Stimulated activated CD4-positive, alpha-beta T cell treated with anti-CD3 and anti-CD28 coated beads, Interleukin-15, amount 100 ng/mL, for 24 hours (primary cell): ENCODE measurements at regions not wholly inside any gene's neighbourhood (a gene's known extent, or its start where the extent isn't known, plus 50 kb on each side); places are given as distances from the start of the nearest gene placed in this dataset.

Experiments used
- DNase-seq: peaks from one replicate; pipeline ENCODE4 v3.0.0-alpha.2; 2020

DNA sequence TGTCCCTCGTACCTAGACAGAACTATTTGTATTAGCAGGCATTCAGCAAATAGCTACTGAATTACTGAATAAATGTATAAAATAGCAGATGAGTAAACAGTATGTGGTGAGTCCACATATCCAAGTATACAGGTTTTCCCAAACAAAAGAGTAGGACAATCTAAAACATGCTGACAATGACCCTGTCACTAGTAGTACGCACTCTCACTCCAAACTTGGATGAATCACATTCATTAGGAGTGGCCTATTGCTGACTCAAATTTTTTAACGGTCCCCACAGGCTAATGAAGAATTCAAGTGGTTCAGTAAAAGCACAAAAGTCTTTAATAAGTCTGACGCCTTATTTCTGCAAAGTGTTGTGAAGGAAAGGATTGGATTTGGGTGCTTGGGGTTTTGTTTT, 449.3 kb upstream of the THBS1 start:
- no peak for DNase-seq

DNA sequence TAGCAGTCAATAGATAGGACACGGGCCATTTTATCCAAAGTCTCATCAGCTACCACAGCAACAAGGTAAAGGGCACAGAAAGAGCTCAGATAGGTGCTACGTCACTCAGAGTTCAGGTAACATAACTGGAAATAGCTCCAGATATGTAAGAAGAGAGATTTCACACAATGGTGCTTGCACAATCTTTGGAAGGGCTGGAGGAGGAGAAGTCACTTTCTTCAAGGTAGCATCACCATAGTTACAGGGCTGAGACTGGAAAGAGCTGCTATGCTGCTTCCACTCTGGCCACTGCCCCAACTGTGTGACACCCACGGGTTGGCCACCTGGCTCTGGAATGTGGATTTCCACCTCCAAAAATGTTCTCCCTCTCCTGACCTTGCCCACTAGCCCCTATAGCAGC, 448.8 kb upstream of the THBS1 start:
- DNase-seq, result no peak

DNA sequence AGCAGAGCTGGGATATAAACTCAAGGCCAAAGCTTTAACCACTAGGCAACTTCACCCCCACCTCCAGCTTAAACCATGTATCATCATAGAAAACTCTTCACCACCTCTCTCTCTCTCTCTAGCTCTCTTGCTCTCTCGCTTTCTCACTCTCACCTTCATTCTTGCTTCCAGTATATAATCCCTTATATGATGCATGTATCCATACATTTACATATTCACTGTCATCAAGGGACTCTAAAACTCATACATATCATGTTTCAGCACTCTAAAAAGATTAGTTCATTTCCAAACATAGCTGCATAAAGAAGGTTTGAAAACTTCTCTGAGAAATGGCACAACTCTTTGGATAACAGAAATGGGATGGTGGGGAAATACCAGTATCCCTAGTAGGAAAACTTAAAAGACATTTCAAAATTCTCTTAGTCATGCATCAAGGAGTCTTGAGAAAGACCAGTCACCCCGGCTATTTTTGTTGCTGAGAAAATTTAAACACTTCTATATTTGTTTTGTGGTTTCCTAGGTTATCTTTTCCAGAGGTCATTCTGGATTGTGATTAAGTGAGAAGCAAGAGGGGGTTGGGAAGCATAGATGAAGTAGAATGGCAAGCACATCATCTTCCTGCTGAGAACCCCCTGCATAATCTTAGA, 447.8 kb upstream of the THBS1 start:
- DNase-seq, result no peak

DNA sequence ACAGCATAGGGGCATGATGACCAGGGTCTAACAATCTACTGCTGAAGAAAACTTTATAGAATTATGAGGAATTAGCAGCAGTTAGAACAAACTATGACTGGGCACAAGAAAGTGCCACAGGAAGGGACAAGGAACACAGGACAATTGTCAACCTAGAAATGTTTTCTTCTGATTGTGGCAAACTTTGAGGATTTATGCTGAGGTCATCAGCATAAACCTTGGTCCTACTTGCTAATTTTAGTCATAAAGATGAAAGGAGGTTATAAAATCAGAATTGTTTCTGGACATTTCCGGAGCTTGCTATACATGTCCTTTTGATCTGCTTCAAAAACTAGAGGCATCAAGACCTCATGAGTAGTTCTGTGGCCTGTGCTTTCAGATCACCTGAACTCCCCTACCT, 446.6 kb upstream of the THBS1 start:
- no peak for DNase-seq

DNA sequence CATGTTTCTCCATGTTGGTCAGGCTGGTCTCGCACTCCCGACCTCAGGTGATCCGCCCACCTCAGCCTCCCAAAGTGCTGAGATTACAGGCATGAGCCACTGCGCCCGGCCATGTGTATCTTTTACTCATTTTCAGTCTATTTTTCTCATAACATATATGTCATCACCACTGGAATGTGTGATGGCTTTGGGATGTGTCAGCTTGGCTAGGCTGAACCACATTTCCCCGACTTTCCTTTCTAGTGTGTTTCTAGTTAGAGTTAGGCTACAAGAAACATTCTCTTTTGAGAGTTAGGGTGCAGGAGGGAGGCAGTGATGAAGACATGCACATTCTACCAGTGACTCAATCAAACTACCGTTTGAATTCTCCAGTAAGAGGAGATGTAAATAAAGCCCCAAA, 444.9 kb upstream of the THBS1 start:
- DNase-seq, result no peak

DNA sequence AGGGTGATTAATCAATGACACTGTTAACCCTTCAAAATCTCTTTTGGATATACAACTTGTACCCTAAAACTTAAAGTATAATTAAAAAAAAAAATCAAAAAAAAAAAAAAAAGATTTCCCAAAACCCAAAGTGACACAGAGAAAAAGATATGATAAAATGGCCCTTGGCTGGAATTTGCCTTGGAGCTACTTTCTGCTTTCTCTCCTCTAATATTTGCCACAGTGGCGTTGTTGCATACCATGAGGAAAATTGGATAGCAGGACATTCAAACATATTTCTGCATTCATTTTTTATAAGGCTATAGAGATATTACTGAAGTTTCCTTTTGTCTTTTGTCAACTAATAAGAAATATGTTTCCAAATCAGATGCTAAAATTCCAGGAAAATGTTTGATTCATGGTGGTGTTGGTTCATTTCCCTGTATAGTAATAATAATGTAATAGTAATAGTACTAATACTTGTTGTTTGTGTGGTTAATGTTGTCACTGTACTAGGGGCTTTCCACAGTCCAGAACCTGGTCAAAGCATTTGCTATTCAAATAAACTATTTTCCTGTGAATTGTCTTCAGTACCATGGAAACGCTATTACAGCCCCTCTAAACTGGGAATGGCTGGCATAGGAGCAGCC, 441.3 kb upstream of the THBS1 start:
- DNase-seq, result no peak

DNA sequence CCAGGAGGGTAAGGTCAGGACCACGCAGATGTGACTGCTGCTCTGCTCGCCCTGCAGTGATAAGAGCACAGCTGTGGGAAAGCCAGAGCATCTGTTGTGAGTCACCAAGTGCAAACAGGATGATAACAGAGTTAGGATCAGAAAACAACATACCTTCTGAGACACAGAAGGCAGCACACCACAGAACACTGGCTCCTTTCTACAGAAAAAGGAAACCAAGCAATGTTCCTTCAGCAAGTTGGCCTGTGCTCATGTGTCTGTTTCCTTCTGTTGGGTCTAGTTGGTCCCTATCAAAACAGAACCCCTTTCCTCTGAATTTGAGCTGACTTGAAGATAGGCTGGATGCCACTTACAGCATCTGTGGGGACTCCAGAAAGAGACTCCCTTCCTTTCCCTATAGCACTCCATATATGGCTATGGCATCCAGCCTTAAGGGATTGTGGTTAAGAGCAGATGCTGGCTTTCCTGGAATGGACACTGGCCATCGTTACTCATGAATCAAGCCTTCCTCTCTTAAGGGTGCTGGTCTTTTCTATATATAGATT, 440.7 kb upstream of the THBS1 start:
- DNase-seq, result no peak

DNA sequence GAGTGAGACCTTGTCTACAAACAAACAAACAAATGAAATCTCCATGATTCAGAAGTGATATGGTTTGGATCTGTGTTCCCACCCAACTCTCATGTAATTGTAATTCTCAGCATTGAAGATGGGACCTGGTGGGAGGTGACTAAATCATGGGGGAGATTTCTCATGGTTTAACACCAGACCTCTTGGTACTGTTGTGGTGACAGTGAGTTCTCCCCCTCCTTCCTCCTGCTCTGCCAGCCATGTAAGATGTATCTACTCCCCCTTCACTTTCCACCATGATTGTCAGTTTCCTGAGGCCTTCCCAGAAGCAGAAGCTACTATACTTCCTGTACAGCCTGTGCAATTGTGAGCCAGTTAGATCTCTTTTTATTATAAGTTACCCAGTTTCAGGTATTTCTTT, 438.4 kb upstream of the THBS1 start:
- DNase-seq, result peak; percentile 4

DNA sequence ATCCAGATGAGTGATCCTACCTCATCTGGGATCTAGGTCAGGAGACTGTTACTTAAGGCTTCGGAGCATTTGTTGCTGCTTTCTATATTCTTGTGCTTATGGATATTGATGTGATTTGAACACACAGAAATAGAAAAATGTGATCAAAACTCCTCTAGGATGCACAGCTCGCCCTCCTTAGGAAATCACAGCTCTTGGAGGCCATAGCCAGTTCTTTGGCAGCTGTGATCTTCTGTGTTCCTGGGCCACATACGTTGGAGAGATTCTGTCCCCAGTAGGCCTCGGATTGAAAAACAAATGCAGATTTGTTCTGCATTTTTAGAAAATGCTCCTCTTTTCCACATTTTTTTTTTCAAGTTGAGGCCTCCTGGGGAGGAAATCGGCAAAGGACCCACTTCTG, 437.4 kb upstream of the THBS1 start:
- no peak for DNase-seq

DNA sequence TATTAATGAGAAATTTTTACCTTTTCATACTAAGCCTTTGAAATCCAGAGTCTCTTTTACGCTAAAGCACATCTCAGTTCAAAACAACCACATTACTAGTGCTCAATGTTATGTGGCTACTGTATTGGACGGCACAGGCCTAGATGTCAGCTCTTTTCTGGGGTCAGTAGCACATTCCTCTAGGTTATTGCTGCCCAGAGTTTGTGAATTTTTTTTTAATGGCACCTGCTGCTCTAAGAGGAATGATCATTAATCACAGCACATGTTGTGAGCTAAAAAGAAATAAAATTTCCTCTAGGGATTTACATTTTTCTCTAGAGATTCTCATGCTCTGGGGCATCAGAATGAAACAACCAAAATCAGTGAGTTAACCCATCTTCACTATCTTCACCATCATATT, 436.8 kb upstream of the THBS1 start:
- DNase-seq, result no peak

DNA sequence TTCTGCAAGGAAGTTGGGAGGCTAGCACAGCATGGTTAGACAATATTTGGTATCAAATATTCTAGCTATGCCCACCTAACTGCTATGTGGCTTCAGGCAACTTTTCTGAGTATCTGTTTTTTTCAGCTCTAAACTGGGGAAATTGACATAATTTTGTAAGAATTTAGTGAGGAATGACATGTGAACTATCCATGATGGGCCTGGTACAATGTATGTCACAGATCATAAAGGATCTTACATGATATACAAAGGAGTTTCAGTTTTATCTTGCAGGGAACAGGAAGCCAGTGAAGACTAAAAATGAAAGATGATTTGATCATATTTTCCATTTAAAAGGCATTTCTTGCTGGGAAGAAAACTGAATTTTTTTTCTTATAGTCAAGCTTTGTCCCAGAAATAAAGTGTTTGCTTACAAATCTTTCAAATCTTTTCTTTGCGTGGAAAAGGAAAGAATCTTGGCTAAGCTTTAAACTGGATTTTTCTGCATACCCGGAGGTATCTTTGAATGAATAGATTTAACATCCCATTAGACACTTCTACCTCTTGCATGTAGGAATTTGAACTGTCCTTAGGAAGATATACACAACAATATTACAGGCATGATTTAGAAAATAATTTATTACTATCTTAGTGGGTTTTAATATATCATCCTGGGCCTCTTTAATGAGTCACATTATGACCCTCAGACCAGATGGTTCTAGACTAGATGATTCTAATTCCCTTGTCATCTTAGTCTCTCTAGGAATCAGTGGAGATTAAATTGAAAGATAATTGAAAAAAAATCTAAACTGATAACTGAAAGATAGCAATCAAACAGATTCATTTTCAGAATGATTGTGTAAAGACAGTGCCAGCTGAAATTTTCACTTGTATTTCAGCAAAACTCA, 436.0 kb upstream of the THBS1 start:
- no peak for DNase-seq

DNA sequence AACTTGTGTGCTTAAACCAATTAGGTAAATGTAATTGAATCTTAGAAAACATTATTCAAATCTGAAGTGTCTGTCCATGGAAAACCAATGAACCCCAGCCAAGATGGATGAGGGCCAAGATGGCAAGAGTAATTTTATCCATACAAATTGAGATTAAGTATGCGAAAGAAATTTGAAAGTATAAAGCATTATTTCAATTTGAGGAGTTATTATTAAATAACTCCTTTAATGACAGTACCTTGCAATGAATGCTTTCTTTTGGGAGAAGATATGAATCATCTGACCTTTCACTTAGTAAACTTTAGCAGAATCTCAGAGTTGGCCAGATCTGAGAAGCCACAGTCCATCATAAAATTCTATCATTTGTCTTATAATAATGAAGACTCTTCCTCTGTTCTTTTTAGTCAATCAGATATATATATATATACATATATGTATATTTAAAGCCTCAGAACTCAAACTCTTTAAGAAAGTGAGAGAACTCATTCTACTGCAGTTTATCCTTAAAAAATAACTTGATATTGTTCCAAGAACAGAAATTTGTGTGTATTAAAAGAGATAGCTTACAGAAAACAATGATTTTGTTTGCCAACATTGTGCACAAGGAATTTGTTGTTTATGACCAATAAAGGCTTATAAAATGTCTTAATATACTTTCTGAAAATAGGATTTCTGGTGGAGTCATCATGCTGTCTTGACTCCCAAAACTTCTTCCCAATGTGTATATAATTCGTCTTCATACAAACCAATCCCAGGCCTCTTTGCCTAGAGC, 434.8 kb upstream of the THBS1 start:
- DNase-seq, result no peak

DNA sequence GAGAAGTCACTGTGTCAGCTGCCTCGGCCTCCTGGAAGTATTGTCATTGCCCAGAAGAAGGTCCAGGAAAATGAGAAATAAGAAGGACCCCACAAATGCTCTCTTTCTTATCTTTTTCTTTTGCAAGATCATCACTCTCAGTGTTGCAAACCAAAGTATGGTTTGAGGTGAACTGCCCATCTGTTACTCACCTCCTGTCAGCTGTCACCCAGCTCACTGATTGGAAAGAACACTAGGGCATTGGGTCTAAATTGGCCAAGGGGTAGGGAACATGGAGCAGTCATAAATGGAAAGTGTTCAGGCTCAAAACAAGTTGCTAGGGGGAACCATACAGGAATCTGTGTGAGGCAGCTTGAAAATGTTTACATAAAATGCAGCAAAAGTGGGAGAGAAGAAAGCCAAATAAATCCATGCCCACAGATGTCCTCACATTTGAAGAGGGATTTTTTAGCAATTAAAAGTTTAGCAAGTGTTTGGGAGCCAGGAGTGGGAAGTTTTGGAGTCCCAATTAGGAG, 431.2 kb upstream of the THBS1 start:
- DNase-seq, result no peak

DNA sequence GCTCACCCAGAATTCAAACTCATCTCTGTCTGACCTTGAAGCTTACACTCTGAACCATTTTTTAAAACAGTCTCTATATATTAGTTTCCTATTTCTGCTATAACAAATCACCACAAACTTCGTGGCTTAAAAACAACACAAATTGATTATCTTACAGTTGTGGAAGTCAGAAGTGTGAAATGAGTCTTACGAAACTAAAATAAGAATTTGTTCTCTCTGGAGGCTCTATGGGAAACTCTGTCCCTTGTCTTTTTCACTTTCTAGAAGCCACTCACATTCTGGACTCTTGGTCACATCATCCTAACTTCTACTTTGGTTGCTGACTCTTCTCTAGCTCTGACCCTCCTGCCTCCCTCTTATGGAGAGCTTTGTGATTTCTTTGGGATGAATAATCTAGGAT, 429.3 kb upstream of the THBS1 start:
- no peak for DNase-seq

DNA sequence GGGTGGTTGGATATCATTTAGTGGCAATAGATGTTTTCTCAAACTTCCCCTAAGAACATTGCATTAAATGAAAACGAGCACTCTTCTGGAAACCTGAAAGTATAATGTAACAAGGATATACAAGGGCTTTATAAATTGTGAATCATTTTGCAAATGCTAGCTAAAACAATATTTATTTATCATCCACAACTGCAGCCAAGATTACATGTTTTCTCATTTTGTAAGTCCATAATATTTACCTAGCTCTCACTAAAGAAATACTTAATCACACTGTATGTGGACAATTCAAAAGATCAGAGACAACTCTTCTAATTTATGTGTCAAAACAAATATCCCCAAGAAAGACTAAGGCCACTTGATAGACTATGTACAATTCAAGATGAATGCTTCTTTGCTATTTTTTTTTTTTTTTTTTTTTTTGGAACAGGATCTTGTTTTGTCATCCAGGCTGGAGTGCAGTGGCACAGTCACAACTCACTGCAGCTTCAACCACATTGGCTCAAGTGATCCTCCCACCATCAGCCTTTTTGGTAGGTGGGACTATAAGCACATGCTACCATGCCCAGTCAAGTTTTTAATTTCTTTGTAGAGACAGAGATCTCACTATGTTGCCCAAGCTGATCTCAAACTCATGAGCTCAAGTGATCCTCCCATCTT, 427.7 kb upstream of the THBS1 start:
- no peak for DNase-seq

DNA sequence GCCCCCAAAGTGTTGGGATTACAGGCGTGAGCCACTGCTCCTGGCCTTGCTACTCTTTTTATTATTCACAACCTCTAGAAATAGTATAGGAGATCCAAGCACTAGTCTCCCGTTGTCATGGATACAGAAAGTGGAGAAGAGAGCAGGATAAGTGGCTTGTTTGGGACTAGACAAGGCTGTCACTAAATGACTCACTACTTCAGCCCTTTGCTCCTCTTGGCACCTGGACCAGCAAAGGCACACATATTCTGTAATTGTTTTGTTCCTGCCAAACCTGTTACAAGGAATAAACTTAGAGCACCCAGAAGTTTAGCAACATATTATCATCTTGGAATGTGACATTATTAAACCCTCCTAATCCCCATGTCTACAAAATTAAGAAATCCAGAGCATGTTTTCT, 427.2 kb upstream of the THBS1 start:
- no peak for DNase-seq

DNA sequence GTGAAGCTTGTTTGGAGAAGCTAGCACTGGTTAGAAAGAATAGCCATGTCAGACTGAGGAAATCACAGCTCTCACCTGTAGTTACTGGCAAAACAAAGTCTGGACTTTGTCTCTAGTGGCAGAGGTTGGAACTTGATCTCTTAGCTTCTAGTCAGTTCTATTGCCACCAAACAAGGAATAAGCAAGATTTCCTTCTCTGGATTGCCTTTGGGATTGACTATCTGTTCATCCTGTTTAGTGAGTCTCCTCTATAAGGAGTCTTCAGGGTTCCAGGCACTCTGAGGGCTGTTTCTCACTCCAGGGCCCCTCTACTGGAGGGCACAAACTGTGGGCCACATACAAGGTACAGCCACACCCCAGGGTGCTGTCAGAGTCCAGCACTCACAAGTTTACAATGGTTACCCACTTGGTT, 426.6 kb upstream of the THBS1 start:
- DNase-seq, result no peak

DNA sequence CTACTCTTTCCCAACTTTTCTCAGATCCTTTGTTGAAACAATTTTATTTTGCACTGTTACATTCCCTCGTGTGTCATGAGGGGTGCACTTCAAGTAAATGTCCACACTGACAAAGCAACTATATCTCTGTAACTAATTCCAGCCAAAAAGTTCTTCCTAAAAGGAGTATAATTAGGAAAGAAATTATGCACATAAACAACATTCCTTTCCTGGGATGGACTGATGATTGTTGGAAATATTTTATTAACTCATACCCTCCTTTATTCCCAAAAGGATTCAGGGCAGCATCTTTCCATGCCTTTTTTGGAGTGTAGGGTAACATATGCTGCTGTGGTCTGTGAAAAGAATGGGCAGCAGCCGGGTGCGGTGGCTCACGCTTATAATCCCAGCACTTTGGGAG, 426.1 kb upstream of the THBS1 start:
- no peak for DNase-seq

DNA sequence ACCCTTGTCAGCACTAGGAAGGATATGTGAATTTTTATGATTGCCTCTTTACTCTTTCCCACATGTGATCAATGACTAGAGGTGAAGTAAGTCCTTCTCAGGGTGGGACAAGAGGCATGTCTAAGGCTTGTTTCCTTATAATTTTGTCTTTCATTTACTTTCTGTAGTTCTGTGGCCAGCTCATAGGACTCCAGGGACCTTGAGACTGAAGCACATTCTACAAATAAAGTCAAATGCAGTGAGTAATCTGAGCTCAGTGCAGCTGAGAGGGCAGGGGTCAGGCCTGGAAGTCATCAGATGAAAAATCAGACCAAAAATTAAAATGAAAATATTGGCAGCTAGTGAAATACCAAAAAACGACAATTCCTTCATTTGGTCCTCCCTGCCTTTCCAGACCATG, 424.7 kb upstream of the THBS1 start:
- DNase-seq, result no peak

DNA sequence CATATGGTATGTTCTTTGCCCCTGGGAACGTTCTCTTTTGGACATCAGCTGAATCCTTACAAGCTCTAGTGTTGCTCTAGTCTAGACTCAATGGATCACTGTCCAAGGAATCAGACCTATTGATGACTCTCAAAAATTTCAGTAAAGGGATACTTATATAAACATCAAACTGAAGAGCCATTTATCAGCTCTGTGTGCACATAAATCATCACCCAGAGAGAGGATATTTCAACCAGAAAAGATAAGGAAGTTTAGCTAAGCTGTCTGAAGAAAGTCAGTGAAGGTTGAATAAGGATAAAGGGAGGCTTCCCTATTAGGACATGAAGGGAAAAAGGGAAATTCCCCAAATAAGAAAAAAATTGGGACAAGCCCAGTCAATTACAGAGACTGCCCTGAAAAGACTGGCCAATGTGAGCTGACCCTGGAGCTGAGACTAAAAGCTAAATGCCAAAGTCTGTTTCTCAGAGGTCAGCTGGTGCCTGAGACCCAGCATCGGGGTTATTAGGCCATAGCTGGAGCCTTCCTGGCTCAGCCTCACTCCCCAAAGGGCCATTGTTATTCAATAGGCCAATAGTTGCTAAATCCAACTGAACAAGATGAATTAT, 424.1 kb upstream of the THBS1 start:
- DNase-seq, result no peak

DNA sequence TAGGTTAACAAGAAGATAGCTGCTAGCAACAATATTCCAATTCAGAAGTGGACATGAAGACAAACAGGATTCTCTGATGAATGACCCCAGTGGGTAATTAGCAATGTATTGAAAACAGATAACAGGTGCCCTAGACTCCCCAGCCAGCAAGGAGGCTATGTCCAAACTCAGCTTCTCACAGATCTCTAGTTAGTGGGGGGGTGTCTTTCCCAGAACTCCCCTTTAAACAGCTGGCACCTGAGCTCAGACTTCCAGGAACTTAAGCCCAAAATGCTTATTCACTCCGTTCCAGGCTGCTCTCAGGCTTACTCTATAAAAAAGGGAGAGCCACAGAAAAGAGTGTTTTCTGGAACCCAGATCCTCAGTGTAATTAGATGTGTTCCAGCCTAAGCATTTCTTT, 423.0 kb upstream of the THBS1 start:
- DNase-seq, result no peak

DNA sequence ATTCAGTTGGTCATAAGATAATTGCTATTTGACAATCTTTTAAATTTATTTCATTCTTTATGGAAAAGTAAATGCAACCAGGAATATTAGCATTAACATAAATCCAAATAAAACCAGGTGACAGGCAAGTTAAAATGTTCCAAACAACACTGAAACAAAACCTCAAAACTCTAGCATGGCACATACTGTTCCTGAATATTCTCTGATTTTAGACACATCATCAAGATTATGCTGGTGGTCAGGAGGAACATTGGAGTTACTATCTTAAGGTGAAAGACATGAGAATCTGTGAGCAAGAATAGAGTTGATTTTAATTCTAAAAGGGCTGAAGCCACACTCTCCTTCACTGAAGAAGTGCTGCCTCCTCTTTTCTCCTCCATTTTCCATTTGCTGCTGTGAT, 421.0 kb upstream of the THBS1 start:
- DNase-seq, result no peak
